ENCODE measurements at regions not wholly inside any gene's neighbourhood (a gene's known extent, or its start where the extent isn't known, plus 50 kb on each side); places are given as distances from the start of the nearest gene placed in this dataset.

- in situ Hi-C loops (cut with MboI; ENCODE audit: low pct_unique_long_range_greater_than_20kb, low sequenced_read_pairs): no loop called here
These were observed 199.3 kb downstream of the PCDH7 start for GRCh38 chr4:30919458-30919857.

GRCh38 chr4:30920043-30920442 is 199.9 kb downstream of the PCDH7 start:
- in situ Hi-C loops (cut with MboI; ENCODE audit: low pct_unique_long_range_greater_than_20kb, low sequenced_read_pairs): no loop called here
- no peak for DNase-seq

More at GRCh38 chr4:30919458-30919857, 199.3 kb downstream of the PCDH7 start:
- no peak for DNase-seq

GRCh38 chr4:30922625-30923024 is 202.5 kb downstream of the PCDH7 start:
- DNase-seq: no peak
- in situ Hi-C loops (cut with MboI; ENCODE audit: low pct_unique_long_range_greater_than_20kb, low sequenced_read_pairs): no loop called here

- DNase-seq: no peak
- in situ Hi-C loops (cut with MboI; ENCODE audit: low pct_unique_long_range_greater_than_20kb, low sequenced_read_pairs): no loop called here
These were observed 204.3 kb downstream of the PCDH7 start for GRCh38 chr4:30924495-30924894.

GRCh38 chr4:30929649-30930048 is 209.5 kb downstream of the PCDH7 start:
- in situ Hi-C loops (cut with MboI; ENCODE audit: low pct_unique_long_range_greater_than_20kb, low sequenced_read_pairs): no loop called here
- no peak for DNase-seq

GRCh38 chr4:30930276-30930675 is 210.1 kb downstream of the PCDH7 start:
- in situ Hi-C loops (cut with MboI; ENCODE audit: low pct_unique_long_range_greater_than_20kb, low sequenced_read_pairs): no loop called here
- DNase-seq: no peak

- in situ Hi-C loops (cut with MboI; ENCODE audit: low pct_unique_long_range_greater_than_20kb, low sequenced_read_pairs): no loop called here
- no peak for DNase-seq
These were observed 212.4 kb downstream of the PCDH7 start for GRCh38 chr4:30932581-30932980.

- no peak for DNase-seq
- in situ Hi-C loops (cut with MboI; ENCODE audit: low pct_unique_long_range_greater_than_20kb, low sequenced_read_pairs): no loop called here
These were observed 218.9 kb downstream of the PCDH7 start for GRCh38 chr4:30939069-30939468.

GRCh38 chr4:30939684-30940083 is 219.5 kb downstream of the PCDH7 start:
- in situ Hi-C loops (cut with MboI; ENCODE audit: low pct_unique_long_range_greater_than_20kb, low sequenced_read_pairs): no loop called here
- no peak for DNase-seq

GRCh38 chr4:30941641-30942040 is 221.5 kb downstream of the PCDH7 start:
- no peak for DNase-seq
- in situ Hi-C loops (cut with MboI; ENCODE audit: low pct_unique_long_range_greater_than_20kb, low sequenced_read_pairs): no loop called here

GRCh38 chr4:30943356-30943755 is 223.2 kb downstream of the PCDH7 start:
- in situ Hi-C loops (cut with MboI; ENCODE audit: low pct_unique_long_range_greater_than_20kb, low sequenced_read_pairs): no loop called here
- no peak for DNase-seq

GRCh38 chr4:30945586-30945985 is 225.4 kb downstream of the PCDH7 start:
- in situ Hi-C loops (cut with MboI; ENCODE audit: low pct_unique_long_range_greater_than_20kb, low sequenced_read_pairs): no loop called here

GRCh38 chr4:30946288-30946687 is 226.1 kb downstream of the PCDH7 start:
- in situ Hi-C loops (cut with MboI; ENCODE audit: low pct_unique_long_range_greater_than_20kb, low sequenced_read_pairs): no loop called here
- DNase-seq: no peak

More at GRCh38 chr4:30945586-30945985, 225.4 kb downstream of the PCDH7 start:
- DNase-seq: no peak

GRCh38 chr4:30948653-30949052 is 228.5 kb downstream of the PCDH7 start:
- no peak for DNase-seq
- in situ Hi-C loops (cut with MboI; ENCODE audit: low pct_unique_long_range_greater_than_20kb, low sequenced_read_pairs): no loop called here

- in situ Hi-C loops (cut with MboI; ENCODE audit: low pct_unique_long_range_greater_than_20kb, low sequenced_read_pairs): no loop called here
- no peak for DNase-seq
These were observed 230.6 kb downstream of the PCDH7 start for GRCh38 chr4:30950737-30951136.

- in situ Hi-C loops (cut with MboI; ENCODE audit: low pct_unique_long_range_greater_than_20kb, low sequenced_read_pairs): no loop called here
- DNase-seq: no peak
These were observed 232.5 kb downstream of the PCDH7 start for GRCh38 chr4:30952526-30953219.

GRCh38 chr4:30953799-30954198 is 233.6 kb downstream of the PCDH7 start:
- in situ Hi-C loops (cut with MboI; ENCODE audit: low pct_unique_long_range_greater_than_20kb, low sequenced_read_pairs): no loop called here
- DNase-seq: no peak

- DNase-seq: no peak
- in situ Hi-C loops (cut with MboI; ENCODE audit: low pct_unique_long_range_greater_than_20kb, low sequenced_read_pairs): no loop called here
These were observed 236.7 kb downstream of the PCDH7 start for GRCh38 chr4:30956916-30957315.

- in situ Hi-C loops (cut with MboI; ENCODE audit: low pct_unique_long_range_greater_than_20kb, low sequenced_read_pairs): no loop called here
- no peak for DNase-seq
These were observed 237.5 kb downstream of the PCDH7 start for GRCh38 chr4:30957706-30958105.

- no peak for DNase-seq
- in situ Hi-C loops (cut with MboI; ENCODE audit: low pct_unique_long_range_greater_than_20kb, low sequenced_read_pairs): no loop called here
These were observed 239.8 kb downstream of the PCDH7 start for GRCh38 chr4:30959781-30960485.

- no peak for DNase-seq
- in situ Hi-C loops (cut with MboI; ENCODE audit: low pct_unique_long_range_greater_than_20kb, low sequenced_read_pairs): no loop called here
These were observed 242.8 kb downstream of the PCDH7 start for GRCh38 chr4:30962939-30963338.
